ENCODE measurements at regions not wholly inside any gene's neighbourhood (a gene's known extent, or its start where the extent isn't known, plus 50 kb on each side); places are given as distances from the start of the nearest gene placed in this dataset.

- TF ChIP-seq CTCF (IDR thresholded peaks at IDR 0.05; ENCODE audit: low read depth, low read length), result no peak
- no peak for TF ChIP-seq POLR2A (IDR thresholded peaks at IDR 0.05; ENCODE audit: extremely low read depth, insufficient read length)
- no peak for TF ChIP-seq MAX (IDR thresholded peaks at IDR 0.05; ENCODE audit: low read depth, low read length)
- no peak for TF ChIP-seq MYC (IDR thresholded peaks at IDR 0.05; ENCODE audit: low read depth, low read length)
Observed at GRCh38 chr14:48853159-48853558, 733.0 kb downstream of the RPS29 start.
